IMR-90 (cell line): ENCODE measurements at regions not wholly inside any gene's neighbourhood (a gene's known extent, or its start where the extent isn't known, plus 50 kb on each side); places are given as distances from the start of the nearest gene placed in this dataset.

Experiments
- ATAC-seq: fragments of 200-7000 bp; cut with Tn5 transposase; 2 replicates; pipeline ENCODE4 v1.9.1; 2020; ENCODE audit warnings: low read depth, mild to moderate bottlenecking, moderate library complexity
- BruUV-seq: library from RNA; stranded (reverse); fragments of 400-500 nt; replicated peaks from 2 replicates; lab custom pipeline; 2021; lab: Mats Ljungman, UMichigan
- CTCF ChIA-PET: fragments of 300-600 bp; formaldehyde crosslinking; extraction: SDS; loops from one replicate; lab custom pipeline; 2021; ENCODE audit warnings: antibody characterized with exemption; lab: Yijun Ruan, JAX
- POLR2A ChIA-PET: fragments of 300-600 bp; sonication (Branson Sonifier 250); formaldehyde crosslinking; loops from one replicate; lab custom pipeline; 2022; ENCODE audit warnings: antibody characterized with exemption; ENCODE audit not compliant: unreplicated experiment; lab: Charles Lee
- DNase-seq: peaks from one replicate; pipeline ENCODE4 v3.0.0; 2013
- H2AFZ ChIP-seq: replicated peaks from 2 replicates; pipeline ENCODE3; 2013; ENCODE audit warnings: low read length, mild to moderate bottlenecking; ENCODE audit not compliant: poor library complexity
- H2AK5ac ChIP-seq: 2 replicates; pipeline ENCODE4 v1.6.1; 2013; ENCODE audit warnings: low read depth, low read length, inconsistent platforms
- H2AK9ac ChIP-seq: replicated peaks from 2 replicates; pipeline ENCODE3; 2013; ENCODE audit warnings: mild to moderate bottlenecking, low read depth, low read length, moderate library complexity; ENCODE audit not compliant: poor library complexity
- H2BK120ac ChIP-seq: 2 replicates; pipeline ENCODE4 v1.6.1; 2013; ENCODE audit warnings: low read depth, low read length, inconsistent platforms
- H2BK15ac ChIP-seq: 3 replicates; pipeline ENCODE4 v1.6.1; 2013; ENCODE audit warnings: low read depth, low read length, inconsistent platforms
- H2BK20ac ChIP-seq: 2 replicates; pipeline ENCODE4 v1.6.1; 2013; ENCODE audit warnings: low read depth, mild to moderate bottlenecking, inconsistent platforms, low read length, moderate library complexity
- H2BK5ac ChIP-seq: 2 replicates; pipeline ENCODE4 v1.6.1; 2013; ENCODE audit warnings: mild to moderate bottlenecking, low read depth, low read length, inconsistent platforms; ENCODE audit not compliant: poor library complexity, severe bottlenecking
- H3K14ac ChIP-seq: replicated peaks from 2 replicates; pipeline ENCODE4 v1.6.1; 2013; ENCODE audit warnings: low read depth, low read length, inconsistent platforms
- H3K18ac ChIP-seq: 2 replicates; pipeline ENCODE4 v1.6.1; 2013; ENCODE audit warnings: low read depth, low read length, control low read depth
- H3K23ac ChIP-seq: 2 replicates; pipeline ENCODE4 v1.6.1; 2013; ENCODE audit warnings: low read depth, low read length, inconsistent platforms
- H3K27ac ChIP-seq: 2 replicates; pipeline ENCODE4 v1.5.1; 2013; ENCODE audit warnings: mild to moderate bottlenecking, control low read depth, low read length; ENCODE audit not compliant: insufficient read depth
- H3K27me3 ChIP-seq: 2 replicates; pipeline ENCODE4 v1.6.1; 2013; ENCODE audit warnings: low read length; ENCODE audit not compliant: control insufficient read depth, insufficient read depth
- H3K36me3 ChIP-seq: 2 replicates; pipeline ENCODE4 v1.6.1; 2013; ENCODE audit warnings: low read length, mixed read lengths; ENCODE audit not compliant: control insufficient read depth, insufficient read depth
- H3K4ac ChIP-seq: 2 replicates; pipeline ENCODE4 v1.6.1; 2013; ENCODE audit warnings: low read depth, low read length, inconsistent platforms
- H3K4me1 ChIP-seq: 2 replicates; pipeline ENCODE4 v1.6.1; 2013; ENCODE audit warnings: low read length, mixed read lengths; ENCODE audit not compliant: control insufficient read depth, insufficient read depth
- H3K4me2 ChIP-seq: 2 replicates; pipeline ENCODE4 v1.6.1; 2013; ENCODE audit warnings: low read depth, mild to moderate bottlenecking, control low read depth, low read length, moderate library complexity
- H3K4me3 ChIP-seq: 2 replicates; pipeline ENCODE4 v1.5.1; 2013; ENCODE audit warnings: low read depth, mild to moderate bottlenecking, control low read depth, low read length, moderate library complexity; ENCODE audit not compliant: insufficient read depth
- H3K56ac ChIP-seq: 2 replicates; pipeline ENCODE4 v1.6.1; 2013; ENCODE audit warnings: low read length, inconsistent platforms; ENCODE audit not compliant: insufficient read depth; ENCODE audit errors: extremely low read depth
- H3K79me1 ChIP-seq, 2 experiments: 2 replicates each; pipeline ENCODE4 v1.6.1; 2013; ENCODE audit warnings: low read length in 2 of 2, inconsistent platforms in 1 of 2, low read depth in 1 of 2
- H3K9ac ChIP-seq: 2 replicates; pipeline ENCODE4 v1.6.1; 2013; ENCODE audit warnings: low read depth, low read length, control low read depth
- H3K9me1 ChIP-seq: 2 replicates; pipeline ENCODE4 v1.6.1; 2013; ENCODE audit warnings: low read length, inconsistent platforms; ENCODE audit not compliant: insufficient read depth
- H3K9me3 ChIP-seq: 2 replicates; pipeline ENCODE4 v1.6.1; 2013; ENCODE audit warnings: low read length; ENCODE audit not compliant: control insufficient read depth, insufficient read depth
- H4K20me1 ChIP-seq: 2 replicates; pipeline ENCODE4 v1.6.1; 2013; ENCODE audit warnings: low read length, inconsistent platforms; ENCODE audit not compliant: insufficient read depth
- H4K5ac ChIP-seq: 2 replicates; pipeline ENCODE4 v1.6.1; 2013; ENCODE audit warnings: mild to moderate bottlenecking, low read depth, low read length, control low read depth
- H4K8ac ChIP-seq, 2 experiments: 2 replicates each; pipeline ENCODE4 v1.6.1; 2013; ENCODE audit warnings: low read depth in 2 of 2, low read length in 2 of 2, control low read depth in 1 of 2, inconsistent platforms in 1 of 2
- H4K91ac ChIP-seq: 2 replicates; pipeline ENCODE4 v1.6.1; 2013; ENCODE audit warnings: low read depth, low read length, inconsistent platforms; ENCODE audit not compliant: insufficient read depth
- BHLHE40 ChIP-seq: fragments of 150-350 bp; IDR thresholded peaks from 2 replicates; pipeline ENCODE4 v1.6.1; 2016; ENCODE audit warnings: mild to moderate bottlenecking, low read depth, low read length
- CEBPB ChIP-seq: IDR thresholded peaks from 2 replicates; pipeline ENCODE4 v1.6.1; 2012; ENCODE audit warnings: low read depth, low read length, improper control_type of control experiment
- CHD1 ChIP-seq: IDR thresholded peaks from 2 replicates; pipeline ENCODE4 v1.6.1; 2012; ENCODE audit warnings: low read depth, low read length, improper control_type of control experiment
- FOS ChIP-seq: fragments of 150-350 bp; IDR thresholded peaks from 2 replicates; pipeline ENCODE4 v1.6.1; 2016; ENCODE audit warnings: low read depth, low read length
- MAFK ChIP-seq: IDR thresholded peaks from 2 replicates; pipeline ENCODE4 v1.6.1; 2012; ENCODE audit warnings: low read depth, low read length, improper control_type of control experiment
- MAZ ChIP-seq: IDR thresholded peaks from 2 replicates; pipeline ENCODE4 v1.6.1; 2012; ENCODE audit warnings: low read depth, mild to moderate bottlenecking, low read length, improper control_type of control experiment, moderate library complexity, borderline replicate concordance
- MXI1 ChIP-seq: IDR thresholded peaks from 2 replicates; pipeline ENCODE4 v1.6.1; 2012; ENCODE audit warnings: low read depth, mild to moderate bottlenecking, low read length, moderate library complexity, borderline replicate concordance
- NFE2L2 ChIP-seq: fragments of 150-350 bp; IDR thresholded peaks from 2 replicates; pipeline ENCODE4 v1.6.1; 2016; ENCODE audit warnings: low read depth, mild to moderate bottlenecking, low read length
- POLR2A ChIP-seq: IDR thresholded peaks from 2 replicates; pipeline ENCODE4 v1.6.1; 2012; ENCODE audit warnings: mild to moderate bottlenecking, low read depth, low read length
- RAD21 ChIP-seq: IDR thresholded peaks from 2 replicates; pipeline ENCODE4 v1.6.1; 2012; ENCODE audit warnings: low read length, improper control_type of control experiment
- RCOR1 ChIP-seq: IDR thresholded peaks from 2 replicates; pipeline ENCODE4 v1.6.1; 2012; ENCODE audit warnings: mild to moderate bottlenecking, low read length, improper control_type of control experiment; ENCODE audit not compliant: insufficient replicate concordance
- RFX5 ChIP-seq: IDR thresholded peaks from 2 replicates; pipeline ENCODE4 v1.8.0; 2012; ENCODE audit warnings: low read depth, mild to moderate bottlenecking, low read length, moderate library complexity
- SMC3 ChIP-seq: fragments of 150-350 bp; IDR thresholded peaks from 2 replicates; pipeline ENCODE4 v1.6.1; 2016; ENCODE audit warnings: low read depth, mild to moderate bottlenecking, antibody characterized with exemption, low read length, moderate library complexity
- WGBS, 2 experiments: methylation state at CpG; one replicate each; pipeline versions ENCODE4 v1.1.5 to v1.1.7; 2013; ENCODE audit warnings: missing lambda C conversion rate in 2 of 2; ENCODE audit not compliant: insufficient read length in 1 of 2; ENCODE audit errors: extremely low coverage in 2 of 2; 5-methylcytosine and 5-hydroxymethylcytosine counted together
- dilution Hi-C: fragments of 300-500 bp; cut with HindIII; formaldehyde crosslinking; loops from one replicate; pipeline ENCODE4 v1.14.3; 2018; ENCODE audit warnings: low sequenced_read_pairs; ENCODE audit not compliant: unreplicated experiment
- in situ Hi-C: fragments of 300-500 bp; cut with MboI; formaldehyde crosslinking; loops from 3 replicates; pipeline ENCODE4 v1.14.3; 2019; ENCODE audit warnings: low sequenced_read_pairs, inconsistent platforms, mixed read lengths
- intact Hi-C: fragments of 100-400 bp; cut with micrococcal nuclease; formaldehyde crosslinking; loops from 2 replicates; pipeline ENCODE4 v1.10.0; 2022
- TF ChIP-seq, protein P1 (sequence below): conservative IDR thresholded peaks from 2 replicates; pipeline ENCODE4 v1.5.1; 2012; ENCODE audit warnings: mild to moderate bottlenecking, low read depth, low read length, improper control_type of control experiment
- TF ChIP-seq, protein P2 (sequence below): fragments of 150-350 bp; IDR thresholded peaks from 2 replicates; pipeline ENCODE4 v1.6.1; 2017; ENCODE audit warnings: mild to moderate bottlenecking, antibody characterized with exemption, low read length, low read depth
- TF ChIP-seq, protein P3 (sequence below): fragments of 150-350 bp; IDR thresholded peaks from 2 replicates; pipeline ENCODE4 v1.6.1; 2016; ENCODE audit warnings: low read depth, mild to moderate bottlenecking, low read length, moderate library complexity, borderline replicate concordance

DNA sequence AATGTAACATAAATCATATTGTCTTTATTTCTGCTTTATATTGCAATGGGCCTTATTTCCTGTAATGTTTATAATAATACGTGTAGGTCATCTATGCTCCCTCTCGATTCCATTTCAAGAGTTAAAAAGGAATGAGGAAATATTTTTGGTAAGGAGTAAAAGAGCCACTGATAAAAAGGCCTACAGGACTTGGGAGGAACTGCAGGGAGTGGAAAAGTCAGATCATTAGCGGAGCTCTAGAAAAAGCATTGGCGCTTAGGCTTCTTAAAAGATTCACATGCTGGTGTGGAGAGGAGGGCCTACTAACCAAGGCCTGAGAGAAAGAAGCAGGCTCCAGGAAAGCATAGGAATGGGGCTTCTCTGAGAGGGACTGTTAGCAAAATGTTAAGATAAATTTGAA is 82.9 kb upstream of the PNPLA4 start:
- H3K9me1 ChIP-seq: no peaks in the 10 kb centered on the region

More for the DNA sequence above, 82.9 kb upstream of the PNPLA4 start:
- peaks cover 2% of the 10 kb centered on the region; the same call in 1 of the 2 replicates for H3K9me3 ChIP-seq
- in situ Hi-C loops: loop anchor here (10.0 kb wide), 1 partner anchor 715 kb away; no protein-coding TSS in a partner anchor
- no peaks in the 10 kb centered on the region for H4K20me1 ChIP-seq
- no peak overlapping the region for H2BK15ac ChIP-seq
- no peak for DNase-seq
- H3K4me3 ChIP-seq: no peak overlapping the region
- H4K5ac ChIP-seq: no peak overlapping the region
- WGBS, 2 experiments: 100% methylated on average over 1 of the region's 4 CpGs; no CpG with 5 or more reads in 1 of the 2 experiments
- ChIA-PET CTCF (no interaction called here), POLR2A (no interaction called here)
- no peak overlapping the region for H3K23ac ChIP-seq
- TF ChIP-seq MAZ (no peak), MAFK (no peak), RAD21 (no peak), NFE2L2 (no peak), CHD1 (no peak), SMC3 (no peak), FOS (no peak), RCOR1 (no peak), POLR2A (no peak), RFX5 (no peak), CEBPB (no peak), BHLHE40 (no peak), MXI1 (no peak)
- TF ChIP-seq, protein P1, sequence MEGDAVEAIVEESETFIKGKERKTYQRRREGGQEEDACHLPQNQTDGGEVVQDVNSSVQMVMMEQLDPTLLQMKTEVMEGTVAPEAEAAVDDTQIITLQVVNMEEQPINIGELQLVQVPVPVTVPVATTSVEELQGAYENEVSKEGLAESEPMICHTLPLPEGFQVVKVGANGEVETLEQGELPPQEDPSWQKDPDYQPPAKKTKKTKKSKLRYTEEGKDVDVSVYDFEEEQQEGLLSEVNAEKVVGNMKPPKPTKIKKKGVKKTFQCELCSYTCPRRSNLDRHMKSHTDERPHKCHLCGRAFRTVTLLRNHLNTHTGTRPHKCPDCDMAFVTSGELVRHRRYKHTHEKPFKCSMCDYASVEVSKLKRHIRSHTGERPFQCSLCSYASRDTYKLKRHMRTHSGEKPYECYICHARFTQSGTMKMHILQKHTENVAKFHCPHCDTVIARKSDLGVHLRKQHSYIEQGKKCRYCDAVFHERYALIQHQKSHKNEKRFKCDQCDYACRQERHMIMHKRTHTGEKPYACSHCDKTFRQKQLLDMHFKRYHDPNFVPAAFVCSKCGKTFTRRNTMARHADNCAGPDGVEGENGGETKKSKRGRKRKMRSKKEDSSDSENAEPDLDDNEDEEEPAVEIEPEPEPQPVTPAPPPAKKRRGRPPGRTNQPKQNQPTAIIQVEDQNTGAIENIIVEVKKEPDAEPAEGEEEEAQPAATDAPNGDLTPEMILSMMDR: no peak
- TF ChIP-seq, protein P2, sequence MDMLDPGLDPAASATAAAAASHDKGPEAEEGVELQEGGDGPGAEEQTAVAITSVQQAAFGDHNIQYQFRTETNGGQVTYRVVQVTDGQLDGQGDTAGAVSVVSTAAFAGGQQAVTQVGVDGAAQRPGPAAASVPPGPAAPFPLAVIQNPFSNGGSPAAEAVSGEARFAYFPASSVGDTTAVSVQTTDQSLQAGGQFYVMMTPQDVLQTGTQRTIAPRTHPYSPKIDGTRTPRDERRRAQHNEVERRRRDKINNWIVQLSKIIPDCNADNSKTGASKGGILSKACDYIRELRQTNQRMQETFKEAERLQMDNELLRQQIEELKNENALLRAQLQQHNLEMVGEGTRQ: no peak
- TF ChIP-seq, protein P3, sequence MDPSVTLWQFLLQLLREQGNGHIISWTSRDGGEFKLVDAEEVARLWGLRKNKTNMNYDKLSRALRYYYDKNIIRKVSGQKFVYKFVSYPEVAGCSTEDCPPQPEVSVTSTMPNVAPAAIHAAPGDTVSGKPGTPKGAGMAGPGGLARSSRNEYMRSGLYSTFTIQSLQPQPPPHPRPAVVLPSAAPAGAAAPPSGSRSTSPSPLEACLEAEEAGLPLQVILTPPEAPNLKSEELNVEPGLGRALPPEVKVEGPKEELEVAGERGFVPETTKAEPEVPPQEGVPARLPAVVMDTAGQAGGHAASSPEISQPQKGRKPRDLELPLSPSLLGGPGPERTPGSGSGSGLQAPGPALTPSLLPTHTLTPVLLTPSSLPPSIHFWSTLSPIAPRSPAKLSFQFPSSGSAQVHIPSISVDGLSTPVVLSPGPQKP: no peak
- no TSS peak for BruUV-seq
- H2BK120ac ChIP-seq: no peak overlapping the region
- H3K4me2 ChIP-seq: no peak overlapping the region
- H3K4ac ChIP-seq: no peak overlapping the region
- no peak overlapping the region for H3K27ac ChIP-seq
- no peak overlapping the region for H3K18ac ChIP-seq
- intact Hi-C loops: no loop called here
- dilution Hi-C loops: no loop called here
- H3K36me3 ChIP-seq: no peaks in the 10 kb centered on the region
- no peak overlapping the region for H3K14ac ChIP-seq
- no peak for ATAC-seq
- no peaks in the 10 kb centered on the region for H3K4me1 ChIP-seq
- no peak overlapping the region for H2BK20ac ChIP-seq
- no peak overlapping the region for H3K56ac ChIP-seq
- no peak overlapping the region for H2AFZ ChIP-seq
- no peak overlapping the region for H4K8ac ChIP-seq
- no peak overlapping the region for H4K91ac ChIP-seq
- no peak overlapping the region for H2AK9ac ChIP-seq
- H3K79me1 ChIP-seq: no peaks in the 10 kb centered on the region
- no peaks in the 10 kb centered on the region for H3K27me3 ChIP-seq
- no peak overlapping the region for H3K9ac ChIP-seq
- no peak overlapping the region for H2BK5ac ChIP-seq
- no peak overlapping the region for H2AK5ac ChIP-seq
